B cell (primary cell): ENCODE measurements at regions not wholly inside any gene's neighbourhood (a gene's known extent, or its start where the extent isn't known, plus 50 kb on each side); places are given as distances from the start of the nearest gene placed in this dataset.

Experiments used
- ATAC-seq: fragments of 200-7000 bp; cut with Tn5 transposase; one replicate; pipeline ENCODE4 v1.10.0; 2021; ENCODE audit warnings: low read depth, mild to moderate bottlenecking, moderate number of reproducible peaks, moderate library complexity
- CTCF ChIA-PET: fragments of 350-600 bp; sonication (Branson Sonifier 250); formaldehyde crosslinking; loops from one replicate; lab custom pipeline; 2021; ENCODE audit warnings: antibody characterized with exemption, inconsistent platforms; lab: Charles Lee
- POLR2A ChIA-PET: fragments of 350-600 bp; sonication (Branson Sonifier 250); formaldehyde crosslinking; loops from one replicate; lab custom pipeline; 2021; ENCODE audit warnings: antibody characterized with exemption; lab: Charles Lee
- DNase-seq: peaks from one replicate; pipeline ENCODE4 v3.0.0; 2013
- H2AFZ ChIP-seq: 2 replicates; pipeline ENCODE4 v1.6.1; 2012; ENCODE audit warnings: mild to moderate bottlenecking, low read depth, low read length; ENCODE audit not compliant: insufficient read depth, poor library complexity, severe bottlenecking
- H3K27ac ChIP-seq, 2 donors: 1 replicate in 1 of 2; 2 replicates in 1 of 2; pipeline ENCODE4 v1.5.1; 2012 to 2013; ENCODE audit warnings: low read length in 2 of 2, mild to moderate bottlenecking in 2 of 2, moderate library complexity in 1 of 2
- H3K27me3 ChIP-seq, 4 experiments: fragments of 200-600 bp in 1 of 4; sonication (generic) in 1 of 4; replicated peaks in 1 of 4; 1 replicate in 2 of 4; 2 replicates in 2 of 4; pipeline versions ENCODE4 v1.6.1 to v1.7.0; 2013 to 2016; ENCODE audit warnings: low read length in 3 of 4, mild to moderate bottlenecking in 2 of 4, mixed read lengths in 1 of 4, moderate library complexity in 1 of 4; ENCODE audit not compliant: insufficient read depth in 4 of 4, control insufficient read depth in 3 of 4; ENCODE audit errors: control extremely low read depth in 1 of 4
- H3K36me3 ChIP-seq, 2 experiments: replicated peaks in 1 of 2; 1 replicate in 1 of 2; 2 replicates in 1 of 2; pipeline versions ENCODE4 v1.6.1 to v1.7.1; 2013; ENCODE audit warnings: low read length in 1 of 2; ENCODE audit not compliant: insufficient read depth in 2 of 2, control insufficient read depth in 1 of 2; ENCODE audit errors: control extremely low read depth in 1 of 2, extremely low read depth in 1 of 2
- H3K4me1 ChIP-seq, 2 donors: fragments of 200-600 bp in 1 of 2; sonication (generic) in 1 of 2; 1 replicate in 1 of 2; 2 replicates in 1 of 2; pipeline versions ENCODE4 v1.5.1 to v1.6.1; 2013 to 2017; ENCODE audit warnings: low read length in 2 of 2; ENCODE audit not compliant: control insufficient read depth in 2 of 2, insufficient read depth in 2 of 2
- H3K4me2 ChIP-seq: replicated peaks from 2 replicates; pipeline ENCODE3; 2012; ENCODE audit warnings: mild to moderate bottlenecking, low read depth, low read length; ENCODE audit not compliant: poor library complexity, severe bottlenecking
- H3K4me3 ChIP-seq, 5 experiments: fragments of 200-600 bp in 1 of 5; sonication (generic) in 1 of 5; 1 replicate in 3 of 5; 2 replicates in 2 of 5; pipeline versions ENCODE4 v1.5.1 to v1.7.0; 2011 to 2016; ENCODE audit warnings: low read length in 4 of 5, mild to moderate bottlenecking in 4 of 5, low read depth in 2 of 5, control low read depth in 1 of 5, moderate library complexity in 1 of 5; ENCODE audit not compliant: insufficient read depth in 1 of 5; ENCODE audit errors: control extremely low read depth in 1 of 5, extremely low read depth in 1 of 5
- H3K79me2 ChIP-seq: fragments of 200-600 bp; sonication (generic); one replicate; pipeline ENCODE4 v1.6.0; 2016; ENCODE audit warnings: low read length; ENCODE audit not compliant: control insufficient read depth, insufficient read depth
- H3K9ac ChIP-seq: fragments of 200-600 bp; sonication (generic); 2 replicates; pipeline ENCODE4 v1.6.1; 2017; ENCODE audit warnings: mild to moderate bottlenecking, low read length, moderate library complexity
- H3K9me3 ChIP-seq, 3 donors: one replicate each; pipeline versions ENCODE4 v1.6.1 to v1.7.1; 2013; ENCODE audit warnings: low read length in 2 of 3; ENCODE audit not compliant: control insufficient read depth in 2 of 3, insufficient read depth in 1 of 3; ENCODE audit errors: control extremely low read depth in 1 of 3
- H4K20me1 ChIP-seq: 2 replicates; pipeline ENCODE4 v1.6.0; 2012; ENCODE audit warnings: mild to moderate bottlenecking, low read length; ENCODE audit not compliant: insufficient read depth, control insufficient read depth, poor library complexity, severe bottlenecking
- H3K27ac Mint-ChIP-seq: one replicate; pipeline ENCODE4 v1.8.0; 2021; ENCODE audit warnings: mixed read lengths
- H3K27me3 Mint-ChIP-seq: one replicate; pipeline ENCODE4 v1.8.0; 2021; ENCODE audit warnings: mixed read lengths
- H3K4me1 Mint-ChIP-seq: one replicate; pipeline ENCODE4 v1.8.0; 2021; ENCODE audit warnings: mixed read lengths
- H3K4me3 Mint-ChIP-seq: one replicate; pipeline ENCODE4 v1.8.0; 2021; ENCODE audit warnings: mixed read lengths
- H3K9me3 Mint-ChIP-seq: one replicate; pipeline ENCODE4 v1.8.0; 2022; ENCODE audit warnings: mixed read lengths; ENCODE audit not compliant: insufficient read depth
- CTCF ChIP-seq: fragments of 200-600 bp; IDR thresholded peaks from one replicate; pipeline ENCODE4 v1.8.0; 2022; ENCODE audit warnings: antibody characterized with exemption, mild to moderate bottlenecking
- EZH2 ChIP-seq: IDR thresholded peaks from 2 replicates; pipeline ENCODE4 v1.6.1; 2012; ENCODE audit warnings: borderline replicate concordance, low read depth, mild to moderate bottlenecking, moderate library complexity, low read length; ENCODE audit not compliant: insufficient read depth, poor library complexity, severe bottlenecking
- WGBS: methylation state at CpG from one replicate; pipeline ENCODE4 v1.1.5; 2013; ENCODE audit warnings: missing lambda C conversion rate; ENCODE audit not compliant: insufficient coverage; 5-methylcytosine and 5-hydroxymethylcytosine counted together
- intact Hi-C: fragments of 100-400 bp; cut with micrococcal nuclease; formaldehyde crosslinking; loops from one replicate; pipeline ENCODE4 v1.10.0; 2022

GRCh38 chr7:94304878-94305277 lies 89.8 kb upstream of the COL1A2 start:
- DNase-seq (no peak), ATAC-seq (no peak)
- intact Hi-C loops: no loop called here
- H3K4me3 ChIP-seq: no peak overlapping the region
- no peaks in the 10 kb centered on the region for H3K36me3 ChIP-seq
- no peak for TF ChIP-seq EZH2
- no peak for TF ChIP-seq CTCF
- H2AFZ ChIP-seq: no peak overlapping the region
- H3K27ac ChIP-seq: no peak overlapping the region
- no peaks in the 10 kb centered on the region for H4K20me1 ChIP-seq
- H3K9me3 ChIP-seq: no peaks in the 10 kb centered on the region
- H3K9ac ChIP-seq: no peak overlapping the region
- no peak overlapping the region for H3K4me3 Mint-ChIP-seq
- H3K27ac Mint-ChIP-seq: no peak overlapping the region
- 90% methylated on average over 2 of the region's 2 CpGs for WGBS
- H3K79me2 ChIP-seq: no peaks in the 10 kb centered on the region
- H3K4me1 ChIP-seq: no peaks in the 10 kb centered on the region
- peaks cover 3% of the 10 kb centered on the region for H3K9me3 Mint-ChIP-seq
- ChIA-PET CTCF (no interaction called here), POLR2A (no interaction called here)
- H3K27me3 Mint-ChIP-seq: peaks cover 21% of the 10 kb centered on the region
- H3K4me2 ChIP-seq: no peak overlapping the region
- H3K4me1 Mint-ChIP-seq: no peaks in the 10 kb centered on the region
- peaks cover 0 to 3% (median under 1%) of the 10 kb centered on the region in 4 experiments for H3K27me3 ChIP-seq

- H3K4me3 Mint-ChIP-seq: no peak overlapping the region
- Histone ChIP-seq H3K79me2 (no peaks in the 10 kb centered on the region), H3K9ac (no peak overlapping the region), H3K36me3 (no peaks in the 10 kb centered on the region), H3K27me3 (peaks cover 0 to 3% (median 2%) of the 10 kb centered on the region in 4 experiments), H3K4me1 (no peaks in the 10 kb centered on the region), H3K27ac (no peak overlapping the region), H4K20me1 (no peaks in the 10 kb centered on the region), H3K4me3 (no peak overlapping the region), H3K9me3 (no peaks in the 10 kb centered on the region), H2AFZ (no peak overlapping the region), H3K4me2 (no peak overlapping the region)
- DNase-seq (no peak), ATAC-seq (no peak)
- no peaks in the 10 kb centered on the region for H3K4me1 Mint-ChIP-seq
- H3K9me3 Mint-ChIP-seq: peaks cover 3% of the 10 kb centered on the region
- WGBS: no CpG with 5 or more reads among the region's 3 CpGs
- peaks cover 23% of the 10 kb centered on the region for H3K27me3 Mint-ChIP-seq
- intact Hi-C loops: no loop called here
- no peak overlapping the region for H3K27ac Mint-ChIP-seq
- TF ChIP-seq CTCF: no peak
- TF ChIP-seq EZH2: no peak
- CTCF ChIA-PET: interaction anchor here (0.8 kb wide), 1 partner anchor 16 kb away, joined by 3 read pairs; no protein-coding TSS in a partner anchor
- POLR2A ChIA-PET: no interaction called here
Measured at GRCh38 chr7:94305836-94306235, 88.9 kb upstream of the COL1A2 start.
